ENCODE measurements at regions not wholly inside any gene's neighbourhood (a gene's known extent, or its start where the extent isn't known, plus 50 kb on each side); places are given as distances from the start of the nearest gene placed in this dataset.

DNA sequence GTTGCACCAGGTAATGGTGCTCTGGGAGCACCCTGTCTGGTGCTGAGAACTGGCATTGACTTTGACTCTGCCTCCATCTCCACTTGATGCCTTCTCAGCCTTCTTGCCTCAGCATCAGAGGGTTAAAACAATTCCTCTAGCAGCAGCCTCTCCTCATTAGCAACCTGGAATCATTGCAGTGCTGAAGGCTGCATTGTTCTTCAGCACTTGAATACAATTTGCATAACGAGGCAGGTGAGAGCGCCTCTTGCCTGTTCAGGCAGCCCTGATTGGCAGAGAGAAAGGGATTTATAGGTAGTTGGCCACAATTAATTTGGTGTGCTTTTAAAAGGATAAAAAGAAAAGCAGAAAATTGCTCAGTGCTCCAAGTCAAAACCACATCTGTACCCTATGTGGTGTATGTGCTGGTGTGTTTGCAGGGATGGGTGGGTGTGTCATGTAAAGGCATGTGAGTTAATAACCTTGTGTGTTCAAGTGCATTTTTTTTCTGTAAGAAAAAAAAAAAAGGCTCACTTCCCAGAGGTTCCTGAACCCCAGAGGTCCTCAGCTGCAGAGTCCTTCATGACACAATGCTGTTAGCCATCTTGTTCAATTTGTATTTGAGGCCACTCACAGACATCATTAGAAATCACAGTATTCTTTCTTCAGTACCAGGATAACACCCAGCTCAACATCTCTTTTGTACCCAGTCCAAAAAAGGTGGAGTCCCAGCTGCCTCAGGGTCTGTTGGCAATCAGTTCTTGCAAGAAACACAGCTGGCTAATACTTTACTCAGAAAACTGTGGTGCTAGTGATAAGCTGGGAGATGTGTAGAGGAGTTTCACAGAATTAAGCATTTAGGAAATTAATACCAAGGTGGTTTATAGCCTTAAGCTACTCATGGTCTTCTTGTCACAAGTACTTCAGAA is 385.6 kb downstream of the GRIN2B start:
- no peak for DNase-seq (ENCODE audit: low read depth)

DNA sequence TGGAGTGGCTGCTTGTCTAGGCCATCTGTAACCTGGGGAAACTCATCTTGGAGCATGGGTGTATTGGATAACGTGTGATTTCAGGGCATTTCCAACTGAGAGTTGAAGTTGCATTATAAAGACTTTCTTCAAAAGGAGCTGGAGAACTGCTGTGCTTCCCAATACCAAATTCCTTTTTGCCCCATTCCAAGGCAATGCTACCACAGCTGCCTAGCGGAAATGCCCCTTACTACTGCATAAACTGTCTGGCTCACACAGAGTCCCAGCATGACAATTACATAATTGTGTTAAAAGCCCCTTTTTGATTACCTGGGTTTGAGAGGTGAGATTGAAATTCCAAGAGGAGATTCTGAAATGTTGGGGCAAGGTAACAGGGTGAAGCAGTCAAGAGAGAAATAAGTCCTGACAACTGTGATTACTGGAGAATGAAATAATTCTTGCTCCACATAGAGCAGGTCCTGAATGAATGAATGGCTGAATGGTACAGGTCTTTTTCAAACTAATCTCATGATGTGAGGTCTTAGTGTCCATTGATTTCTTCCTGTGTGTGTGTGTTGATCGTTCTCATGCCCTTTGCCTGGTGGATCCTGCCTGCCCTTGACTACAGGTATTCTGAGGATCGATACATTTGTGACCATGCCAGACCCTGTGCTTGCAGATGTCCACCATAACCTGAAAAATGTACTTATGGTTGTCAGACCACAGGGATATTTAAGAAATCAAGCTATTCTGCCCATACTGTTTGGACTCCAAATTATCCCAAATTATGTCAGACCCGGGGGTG is 386.5 kb downstream of the GRIN2B start:
- no peak for DNase-seq (ENCODE audit: low read depth)

DNA sequence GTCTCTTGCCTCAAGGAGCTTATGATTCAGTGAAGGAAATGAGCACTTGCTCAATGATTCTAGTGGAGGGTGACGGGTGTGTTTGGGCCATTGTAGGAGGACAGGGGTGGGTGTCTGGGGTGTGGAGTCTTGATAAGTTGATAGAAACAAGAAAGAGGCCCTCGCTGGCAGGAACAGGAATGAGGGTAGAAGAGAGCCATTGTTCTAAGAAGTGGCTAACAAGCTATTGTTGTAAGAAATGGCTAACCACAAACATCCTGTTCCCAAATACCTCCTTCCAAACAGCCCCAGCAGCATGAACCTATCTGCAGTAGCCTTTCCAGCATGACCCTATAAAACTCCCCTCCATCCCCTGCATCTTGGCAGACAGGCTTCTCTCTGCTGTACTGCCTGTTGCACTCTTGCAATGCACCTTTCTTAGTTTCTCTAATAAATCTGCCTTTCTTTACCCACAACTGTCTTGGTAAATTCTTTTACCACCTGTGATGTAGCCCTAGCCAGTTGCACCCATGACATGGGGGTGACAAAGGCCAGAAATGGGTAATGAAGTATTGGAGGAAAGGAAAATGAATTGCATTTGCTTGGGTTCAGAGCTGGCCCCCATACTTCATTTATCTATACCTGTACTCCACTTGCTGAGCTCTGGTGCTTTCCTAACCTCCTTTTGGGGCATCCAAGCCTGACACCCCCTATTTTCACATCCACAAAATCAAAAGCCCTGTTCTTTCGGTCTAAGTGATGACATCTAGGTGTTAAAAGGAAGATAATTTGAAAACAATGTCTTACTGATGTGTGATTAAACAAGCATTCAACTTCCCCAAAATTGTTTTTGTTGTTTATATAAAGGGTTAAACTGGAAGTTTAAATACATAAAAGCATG is 389.1 kb downstream of the GRIN2B start:
- DNase-seq (ENCODE audit: low read depth) = no peak

DNA sequence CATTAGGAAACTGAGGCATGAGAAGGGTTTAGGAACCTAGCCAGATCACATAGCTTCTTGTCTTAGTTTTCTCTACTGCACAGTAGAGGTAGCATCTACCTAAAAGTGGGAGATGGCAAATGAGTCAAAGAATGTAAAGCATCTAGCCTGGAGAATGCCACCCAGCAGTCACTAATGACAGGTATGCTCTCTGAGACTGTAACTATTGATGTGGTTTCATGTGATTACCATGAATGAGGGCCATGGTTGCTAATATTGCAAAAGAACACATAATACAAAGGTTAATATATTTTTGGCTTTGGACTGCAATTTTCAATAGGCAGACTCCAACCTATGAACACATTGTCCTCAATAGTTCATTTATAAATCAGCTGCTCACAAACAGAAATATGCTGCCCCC is 389.9 kb downstream of the GRIN2B start:
- DNase-seq (ENCODE audit: low read depth) = no peak

DNA sequence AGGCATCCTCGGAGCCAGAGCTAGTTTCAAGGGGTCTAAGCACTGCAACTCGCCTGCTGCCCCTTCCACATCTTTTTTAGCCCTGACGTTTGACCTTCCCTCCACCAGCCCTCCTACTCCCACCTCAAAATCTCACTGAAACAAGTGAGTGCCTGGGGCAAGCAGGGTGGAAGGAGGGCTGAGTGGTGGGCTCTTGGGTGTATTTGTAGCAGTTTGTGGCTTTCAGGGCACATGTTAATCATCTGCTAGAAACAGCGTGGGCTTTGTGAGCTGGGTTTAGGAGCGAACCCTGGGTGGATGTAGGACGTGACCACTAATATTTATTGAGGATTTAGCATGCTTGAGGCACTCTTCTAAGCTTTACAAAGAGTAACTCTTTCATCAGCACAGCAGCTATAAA is 390.3 kb downstream of the GRIN2B start:
- no peak for DNase-seq (ENCODE audit: low read depth)

DNA sequence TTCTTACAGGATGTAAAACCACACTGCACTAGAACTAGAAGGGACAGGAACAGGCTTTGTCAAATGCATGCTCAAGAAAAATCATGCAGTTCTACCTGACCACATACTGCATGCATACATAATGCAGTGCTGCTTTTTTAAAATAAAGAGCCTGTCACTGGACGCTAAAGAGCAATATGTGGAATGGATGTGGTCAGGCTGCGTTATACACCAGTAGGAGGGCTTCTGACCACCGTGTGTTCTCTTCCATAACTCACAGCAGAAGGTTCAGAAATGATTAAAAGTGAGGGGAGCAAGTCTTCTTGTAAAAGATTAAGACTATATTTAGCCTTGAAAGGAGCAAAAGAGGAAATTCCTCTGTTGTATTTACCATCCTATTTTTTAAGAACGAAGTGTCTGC is 392.0 kb downstream of the EMP1 start:
- no peak for DNase-seq (ENCODE audit: low read depth)

DNA sequence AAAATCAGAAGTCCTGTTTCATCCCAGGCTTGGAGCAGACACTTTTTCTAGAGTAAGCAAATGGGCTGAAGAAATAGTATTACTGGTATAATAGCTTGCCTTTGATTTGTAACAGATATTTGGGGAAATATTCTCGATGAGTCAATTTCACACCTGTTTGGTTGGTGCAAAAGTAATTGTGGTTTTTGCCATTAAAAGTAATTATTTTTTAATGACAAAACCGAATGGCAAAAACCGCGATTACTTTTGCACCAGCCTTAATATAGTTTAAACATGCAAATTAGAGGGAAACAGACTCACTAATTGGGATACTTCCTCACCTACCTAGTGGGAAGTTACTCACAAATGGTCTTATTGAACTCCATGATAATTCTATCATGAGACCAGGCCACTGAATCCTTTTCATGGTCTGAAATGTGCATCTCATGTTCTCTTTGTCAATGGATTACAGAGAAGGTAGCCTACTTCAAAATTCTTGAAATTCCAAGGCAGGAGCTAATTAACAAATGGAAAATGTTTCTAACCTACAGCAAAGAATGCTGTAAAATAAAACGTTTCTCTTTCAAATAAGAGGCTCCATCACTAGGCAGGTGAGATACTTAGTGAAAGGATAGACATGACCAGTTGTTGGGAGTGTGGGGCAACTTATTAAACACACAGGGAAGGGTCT is 391.3 kb downstream of the EMP1 start:
- DNase-seq (ENCODE audit: low read depth) = no peak

DNA sequence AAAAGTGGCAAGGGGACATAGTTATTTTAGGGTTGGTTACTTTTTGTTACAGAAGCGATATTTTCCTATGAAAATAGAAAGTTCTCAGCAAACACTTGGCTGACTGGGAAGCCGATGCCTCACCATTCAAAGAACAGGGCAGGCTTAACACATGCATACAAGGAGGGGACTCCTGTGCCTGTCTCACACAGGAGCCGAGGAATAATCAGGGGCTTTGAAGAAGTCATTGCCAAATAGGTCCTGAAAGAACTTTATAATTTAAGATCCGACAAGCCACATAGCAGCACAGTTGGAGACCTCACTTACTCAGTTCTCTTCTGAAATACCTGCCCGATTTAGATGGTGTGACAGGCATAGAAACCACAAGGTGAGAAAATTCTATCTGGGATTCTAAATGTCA is 389.8 kb downstream of the EMP1 start:
- no peak for DNase-seq (ENCODE audit: low read depth)

DNA sequence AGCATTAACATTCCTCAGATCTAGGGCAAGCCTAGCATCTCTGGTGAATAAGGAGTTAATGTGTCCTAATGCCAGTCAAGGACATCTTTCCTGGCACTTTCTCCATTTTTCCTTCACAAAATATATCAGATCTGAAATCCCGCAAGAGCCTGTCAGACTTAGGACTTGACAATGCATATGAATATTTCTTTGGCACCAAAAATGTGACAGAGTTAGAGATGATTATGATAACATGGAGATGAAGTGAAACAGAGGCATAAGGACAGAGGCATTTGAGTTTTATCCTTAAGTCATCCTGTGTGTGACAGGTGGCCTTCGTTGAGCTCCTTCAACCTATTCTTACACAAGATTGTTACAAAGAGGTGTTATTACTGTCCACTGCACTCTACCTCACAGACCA is 388.0 kb downstream of the EMP1 start:
- no peak for DNase-seq (ENCODE audit: low read depth)

DNA sequence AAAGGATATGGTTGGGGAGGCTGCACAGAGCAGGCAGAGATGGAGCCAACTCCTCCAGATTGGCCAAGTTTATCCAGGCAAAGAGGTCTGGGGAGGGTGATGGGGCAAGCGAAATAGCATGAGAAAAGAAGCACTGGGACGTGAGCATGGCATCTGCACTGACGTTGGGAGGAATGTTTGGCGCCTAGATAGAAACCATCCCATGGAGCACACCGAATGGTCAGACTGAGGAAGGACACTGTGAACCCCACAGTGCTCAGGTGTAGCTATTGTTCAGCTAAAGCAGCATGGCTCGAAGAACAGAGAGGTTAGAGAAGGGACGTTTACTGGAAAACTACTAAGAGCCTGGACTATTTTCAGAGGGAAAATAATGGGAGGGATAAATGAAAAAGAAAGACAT is 387.1 kb downstream of the EMP1 start:
- DNase-seq (ENCODE audit: low read depth) = no peak

DNA sequence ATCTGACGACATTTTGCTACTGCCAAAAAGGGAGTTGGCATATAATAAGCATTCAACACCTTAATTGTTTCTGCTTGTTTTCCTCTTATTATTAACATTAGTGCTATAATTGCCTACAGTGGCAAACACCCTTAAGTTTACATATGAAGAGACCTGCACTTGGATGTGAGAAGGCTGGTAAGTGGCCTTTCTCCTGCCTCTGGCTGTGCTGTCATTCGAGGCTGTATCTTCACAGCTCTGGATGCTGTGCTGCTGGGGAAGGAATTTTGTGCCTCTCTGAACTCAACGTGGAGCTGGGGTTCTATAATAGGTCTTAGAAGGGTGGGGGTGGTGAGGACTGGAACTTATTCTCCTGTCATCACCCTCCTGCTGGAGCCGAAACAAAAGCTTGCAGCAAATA is 385.9 kb downstream of the EMP1 start:
- no peak for DNase-seq (ENCODE audit: low read depth)

DNA sequence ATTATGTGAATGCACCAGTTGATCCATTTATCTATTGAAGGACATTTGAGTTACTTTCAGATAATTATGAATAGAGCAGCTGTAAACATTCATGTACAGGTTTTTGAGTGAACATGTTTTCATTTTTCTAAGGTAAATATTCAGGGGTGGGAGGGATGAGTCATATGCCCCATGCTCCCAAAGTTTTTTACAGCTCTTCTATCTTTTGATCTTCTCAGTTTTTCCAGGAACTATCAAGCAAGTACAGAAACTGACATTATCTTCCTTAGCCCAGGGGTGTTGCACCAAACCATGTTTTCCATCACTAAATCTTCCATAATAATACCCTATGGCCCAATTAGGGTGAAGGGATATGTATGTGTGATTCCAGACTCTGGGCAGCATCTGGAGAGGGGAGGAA is 384.5 kb downstream of the EMP1 start:
- no peak for DNase-seq (ENCODE audit: low read depth)

DNA sequence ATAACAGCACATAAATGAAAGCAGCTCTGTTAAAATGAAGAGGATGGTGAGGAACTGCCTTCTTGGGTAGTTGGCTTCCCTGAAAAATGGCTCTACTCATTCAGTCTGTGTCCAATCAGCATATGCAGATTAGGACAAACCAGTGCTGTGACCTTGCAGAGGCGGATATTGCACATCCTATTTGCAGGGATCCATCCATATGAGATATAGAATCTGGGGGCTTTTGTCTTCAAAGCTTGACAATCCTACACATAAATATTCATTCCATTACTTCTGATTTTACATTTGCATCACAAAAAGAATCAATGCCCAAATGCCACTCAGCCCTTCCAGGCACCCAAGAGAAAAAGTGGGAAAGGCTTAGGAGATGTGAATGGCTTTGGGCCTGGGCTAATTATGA is 383.7 kb downstream of the EMP1 start:
- DNase-seq (ENCODE audit: low read depth) = no peak

DNA sequence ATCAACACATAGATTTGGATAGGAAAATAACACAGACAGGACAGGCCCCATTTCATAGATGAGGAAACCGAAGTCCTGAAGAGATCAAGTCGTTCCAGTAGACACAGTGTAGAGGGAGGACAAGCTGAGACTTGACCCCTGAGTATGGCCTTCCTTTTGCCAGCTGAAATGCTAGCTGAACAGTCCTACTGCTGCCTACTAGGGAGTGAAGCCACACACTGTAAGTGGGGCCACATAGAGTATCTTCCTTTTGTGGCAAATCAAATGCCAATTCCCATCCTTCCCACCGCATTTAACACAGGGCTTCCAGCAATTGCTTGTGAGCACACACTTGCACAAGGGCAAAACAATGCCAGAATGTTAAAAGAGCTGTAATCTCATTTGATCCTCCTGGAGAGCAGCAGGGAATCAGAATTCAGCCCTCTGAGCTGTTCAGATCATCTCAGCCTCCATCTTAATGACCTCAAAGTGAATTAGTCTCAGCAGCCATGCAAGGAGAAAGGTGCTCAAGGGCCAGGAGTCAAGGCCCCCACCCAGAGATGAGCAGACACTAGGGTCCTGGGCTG is 380.5 kb downstream of the EMP1 start:
- no peak for DNase-seq (ENCODE audit: low read depth)

DNA sequence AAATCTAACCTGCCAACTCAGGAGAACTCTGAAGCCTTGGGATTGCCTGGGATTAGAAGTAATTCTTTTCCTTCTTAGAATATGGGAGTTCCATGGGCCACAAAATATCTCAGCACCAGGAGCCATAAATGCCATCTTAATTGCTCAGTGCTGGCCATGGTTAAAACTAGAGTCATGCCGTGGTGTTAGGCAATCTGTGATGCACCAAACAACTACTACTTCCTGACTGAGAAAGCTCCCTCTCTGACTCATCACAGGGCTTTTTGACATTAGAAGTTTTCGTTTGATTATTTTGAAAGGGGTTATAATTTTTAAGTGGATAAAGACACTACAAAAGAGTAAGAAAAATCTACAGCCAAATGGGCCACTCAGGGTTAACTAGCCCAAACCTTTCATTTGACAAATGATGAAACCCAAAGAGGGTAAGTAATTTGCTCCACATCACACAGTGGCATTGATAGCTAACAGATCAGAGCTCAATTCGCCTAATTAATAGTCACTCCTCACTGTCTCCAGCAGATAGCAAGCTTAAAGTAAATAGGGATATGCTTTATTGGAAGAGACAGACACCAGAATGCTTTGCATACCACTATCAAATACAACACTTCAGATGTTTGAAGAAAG is 377.3 kb downstream of the EMP1 start:
- DNase-seq (ENCODE audit: low read depth) = peak; percentile 83

DNA sequence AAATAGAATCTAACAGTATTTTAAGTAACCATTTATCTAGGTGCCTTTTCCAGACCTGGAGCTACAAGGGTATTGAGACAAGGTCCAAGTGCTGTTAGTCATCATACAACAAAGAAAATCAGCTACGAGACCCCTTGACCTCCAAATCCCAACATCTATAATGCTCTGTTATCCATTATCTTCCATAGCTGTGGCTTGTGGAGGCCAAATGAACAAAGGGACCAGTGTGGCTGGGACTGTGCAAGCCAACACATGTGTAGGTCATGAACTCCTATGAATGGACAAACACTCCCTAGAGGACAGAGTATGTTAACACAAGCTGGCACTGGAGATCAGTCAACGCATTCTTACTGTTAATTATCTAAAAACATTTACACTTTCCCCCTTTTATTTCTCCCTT is 374.5 kb downstream of the EMP1 start:
- DNase-seq (ENCODE audit: low read depth) = no peak

DNA sequence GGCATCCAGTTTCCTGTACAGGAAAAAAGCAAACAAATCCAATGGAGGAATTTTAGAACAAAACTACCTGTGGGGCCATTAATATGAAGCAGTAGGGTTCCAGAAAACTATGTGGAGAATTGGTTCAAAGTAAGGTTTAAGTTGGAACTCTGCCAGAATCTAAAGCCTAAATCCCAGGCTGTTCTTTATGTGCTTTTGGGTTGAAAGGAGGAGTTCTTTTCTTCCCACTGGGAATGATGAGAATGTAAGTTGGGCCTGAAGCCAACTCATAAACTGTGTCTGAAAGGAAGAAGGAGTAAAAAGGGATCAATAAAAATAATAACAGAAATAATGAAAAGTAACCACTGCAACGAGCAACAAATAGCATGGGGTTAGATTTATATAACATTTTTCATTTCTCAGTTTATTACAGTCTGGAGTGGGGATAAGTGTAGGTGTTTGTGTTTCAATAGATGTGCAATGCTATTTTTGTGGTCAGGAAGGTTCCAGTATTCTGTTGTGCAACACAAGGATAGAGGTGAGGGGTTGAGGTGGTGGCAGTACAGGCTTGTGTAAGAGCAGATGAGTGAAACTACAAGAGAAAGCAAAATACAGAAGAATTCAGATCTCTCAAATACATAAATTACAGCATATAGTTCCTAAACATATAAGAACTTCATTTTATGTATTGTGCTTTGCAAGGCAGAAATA is 373.6 kb downstream of the EMP1 start:
- no peak for DNase-seq (ENCODE audit: low read depth)

DNA sequence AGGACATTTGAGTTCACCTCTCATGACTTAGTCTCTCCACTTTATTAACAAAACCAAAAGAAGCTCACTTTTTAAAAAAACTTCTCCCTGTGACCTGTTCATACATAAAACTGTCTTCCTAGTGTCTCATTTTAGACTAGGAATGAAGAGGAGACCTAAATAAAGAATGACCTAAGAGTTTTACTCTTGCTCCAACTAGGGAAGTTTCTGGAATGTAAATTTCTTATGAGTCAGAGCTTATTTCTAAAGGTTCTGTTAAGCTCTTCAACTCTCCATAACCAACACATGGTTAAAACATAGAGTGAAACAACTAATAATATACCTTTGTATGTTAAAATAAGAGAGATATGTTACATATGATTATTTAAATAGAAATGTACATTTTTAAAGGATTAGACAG is 369.8 kb downstream of the EMP1 start:
- DNase-seq (ENCODE audit: low read depth) = peak; percentile 8

DNA sequence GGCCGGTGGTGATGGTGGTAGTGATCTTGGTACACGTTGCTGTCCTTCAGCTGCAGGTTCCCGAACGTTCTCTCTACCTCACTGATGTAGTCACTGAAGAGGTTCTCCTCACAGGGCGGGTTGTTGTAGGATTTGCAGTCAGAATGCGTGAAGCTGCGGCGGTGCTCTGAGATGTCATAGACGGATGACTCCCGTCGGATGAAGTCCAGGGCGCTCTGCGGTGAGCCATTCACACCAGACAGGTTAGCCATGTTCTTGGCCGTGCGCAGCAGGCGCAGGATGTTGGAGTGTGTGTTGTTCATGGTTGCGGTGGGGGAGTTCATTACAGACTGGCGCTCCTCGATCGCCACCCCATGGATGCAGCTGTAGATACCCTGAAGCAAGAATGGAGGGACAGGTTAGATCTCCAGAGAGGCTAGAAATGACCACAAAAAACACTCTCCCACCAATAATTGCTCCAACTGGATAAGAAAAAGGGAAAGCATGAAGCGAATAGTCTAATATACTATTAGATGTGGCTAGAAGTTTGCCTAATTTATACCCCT is 367.8 kb downstream of the EMP1 start:
- DNase-seq (ENCODE audit: low read depth) = no peak

DNA sequence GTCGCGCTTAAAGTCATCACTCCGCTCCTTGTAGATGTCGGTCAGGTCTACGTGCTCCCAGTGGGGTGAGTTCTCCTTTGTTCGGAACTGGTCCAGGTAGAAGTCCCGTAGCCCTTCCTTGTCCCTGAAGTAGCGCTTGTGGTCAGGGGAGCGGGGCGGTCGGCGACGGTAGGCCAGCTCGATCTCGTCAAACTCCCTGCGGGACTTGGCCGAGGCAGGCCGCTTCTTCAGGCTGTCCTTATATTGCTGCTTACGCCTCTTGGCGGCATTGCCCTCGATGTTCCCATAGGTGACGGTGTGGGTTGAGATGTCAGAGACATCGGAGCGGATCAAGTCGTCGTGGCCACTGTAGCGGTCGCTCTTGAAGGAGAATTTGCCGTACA is 367.2 kb downstream of the EMP1 start:
- DNase-seq (ENCODE audit: low read depth) = no peak

Measured in EH (cell line).